Glutamatergic neuron (in vitro differentiated cells): ENCODE measurements at regions not wholly inside any gene's neighbourhood (a gene's known extent, or its start where the extent isn't known, plus 50 kb on each side); places are given as distances from the start of the nearest gene placed in this dataset.

Source experiments
- DNase-seq: peaks from one replicate; pipeline ENCODE4 v3.0.0; 2022
- H3K27ac Mint-ChIP-seq: one replicate; pipeline ENCODE4 v1.8.0; 2020; ENCODE audit warnings: mild to moderate bottlenecking, mixed read lengths, inconsistent platforms; ENCODE audit not compliant: unreplicated experiment
- H3K27me3 Mint-ChIP-seq: one replicate; pipeline ENCODE4 v1.8.0; 2020; ENCODE audit warnings: mild to moderate bottlenecking, moderate library complexity, mixed read lengths, inconsistent platforms; ENCODE audit not compliant: unreplicated experiment
- H3K36me3 Mint-ChIP-seq: one replicate; pipeline ENCODE4 v1.8.0; 2020; ENCODE audit warnings: mild to moderate bottlenecking, mixed read lengths, inconsistent platforms; ENCODE audit not compliant: unreplicated experiment
- H3K4me1 Mint-ChIP-seq: one replicate; pipeline ENCODE4 v1.8.0; 2020; ENCODE audit warnings: mild to moderate bottlenecking, low read depth, mixed read lengths, inconsistent platforms; ENCODE audit not compliant: unreplicated experiment
- H3K4me3 Mint-ChIP-seq: one replicate; pipeline ENCODE4 v1.8.0; 2020; ENCODE audit warnings: mild to moderate bottlenecking, mixed read lengths, inconsistent platforms; ENCODE audit not compliant: unreplicated experiment
- H3K9me3 Mint-ChIP-seq: one replicate; pipeline ENCODE4 v1.8.0; 2020; ENCODE audit warnings: mild to moderate bottlenecking, moderate library complexity, mixed read lengths, inconsistent platforms; ENCODE audit not compliant: unreplicated experiment
- CTCF ChIP-seq: fragments of 200-600 bp; sonication (generic); IDR thresholded peaks from one replicate; pipeline ENCODE4 v1.5.0; 2021; ENCODE audit not compliant: partially characterized antibody, unreplicated experiment

GRCh38 chr4:62914758-62915157 is 1494.5 kb downstream of the TECRL start:
- no peak overlapping the region for H3K4me3 Mint-ChIP-seq
- no peaks in the 10 kb centered on the region for H3K9me3 Mint-ChIP-seq
- H3K27ac Mint-ChIP-seq: peak overlapping the region; percentile 4
- no peak for TF ChIP-seq CTCF
- no peaks in the 10 kb centered on the region for H3K27me3 Mint-ChIP-seq
- peaks cover 3% of the 10 kb centered on the region for H3K4me1 Mint-ChIP-seq
- H3K36me3 Mint-ChIP-seq: no peaks in the 10 kb centered on the region
- DNase-seq: no peak

- no peak overlapping the region for H3K4me3 Mint-ChIP-seq
- no peak for DNase-seq
- H3K27me3 Mint-ChIP-seq: no peaks in the 10 kb centered on the region
- no peak for TF ChIP-seq CTCF
- H3K9me3 Mint-ChIP-seq: no peaks in the 10 kb centered on the region
- H3K4me1 Mint-ChIP-seq: peaks cover 3% of the 10 kb centered on the region
- no peaks in the 10 kb centered on the region for H3K36me3 Mint-ChIP-seq
- no peak overlapping the region for H3K27ac Mint-ChIP-seq
Observed at GRCh38 chr4:62913065-62913464, 1496.2 kb downstream of the TECRL start.

GRCh38 chr4:62912531-62912930 is 1496.7 kb downstream of the TECRL start:
- no peak for TF ChIP-seq CTCF
- H3K27me3 Mint-ChIP-seq: no peaks in the 10 kb centered on the region
- H3K9me3 Mint-ChIP-seq: no peaks in the 10 kb centered on the region
- H3K27ac Mint-ChIP-seq: no peak overlapping the region
- peaks cover 3% of the 10 kb centered on the region for H3K4me1 Mint-ChIP-seq
- no peaks in the 10 kb centered on the region for H3K36me3 Mint-ChIP-seq
- DNase-seq: no peak
- no peak overlapping the region for H3K4me3 Mint-ChIP-seq

GRCh38 chr4:62909238-62909637 is 1500.0 kb downstream of the TECRL start:
- H3K4me3 Mint-ChIP-seq: no peak overlapping the region
- H3K36me3 Mint-ChIP-seq: no peaks in the 10 kb centered on the region
- no peak overlapping the region for H3K27ac Mint-ChIP-seq
- no peak for DNase-seq
- H3K9me3 Mint-ChIP-seq: no peaks in the 10 kb centered on the region
- H3K27me3 Mint-ChIP-seq: no peaks in the 10 kb centered on the region
- no peaks in the 10 kb centered on the region for H3K4me1 Mint-ChIP-seq
- TF ChIP-seq CTCF: no peak

- H3K36me3 Mint-ChIP-seq: no peaks in the 10 kb centered on the region
- H3K27ac Mint-ChIP-seq: no peak overlapping the region
- no peaks in the 10 kb centered on the region for H3K4me1 Mint-ChIP-seq
- no peak overlapping the region for H3K4me3 Mint-ChIP-seq
- H3K27me3 Mint-ChIP-seq: no peaks in the 10 kb centered on the region
- peaks cover 2% of the 10 kb centered on the region for H3K9me3 Mint-ChIP-seq
- TF ChIP-seq CTCF: no peak
- no peak for DNase-seq
Observed at GRCh38 chr4:62901101-62901500, 1508.1 kb downstream of the TECRL start.
